GM23248 (cell line): ENCODE measurements at regions not wholly inside any gene's neighbourhood (a gene's known extent, or its start where the extent isn't known, plus 50 kb on each side); places are given as distances from the start of the nearest gene placed in this dataset.

Source experiments
- EZH2 ChIP-seq: fragments of 200-600 bp; sonication (generic); IDR thresholded peaks from 2 replicates; pipeline ENCODE4 v1.6.1; 2018; ENCODE audit warnings: antibody characterized with exemption, mild to moderate bottlenecking; ENCODE audit not compliant: insufficient read depth, poor library complexity, severe bottlenecking
- EZH2phosphoT487 ChIP-seq: fragments of 200-600 bp; sonication (generic); IDR thresholded peaks from 2 replicates; pipeline ENCODE4 v1.6.1; 2018; ENCODE audit warnings: antibody characterized with exemption, moderate library complexity, mild to moderate bottlenecking, low read depth; ENCODE audit not compliant: insufficient read depth

GRCh38 chr9:14366076-14366475 lies 52.1 kb upstream of the NFIB start:
- TF ChIP-seq EZH2phosphoT487 = peak; percentile 88; the same call in 1 of the 2 replicates
- TF ChIP-seq EZH2 = no peak
